GM19099 (cell line): ENCODE measurements at regions not wholly inside any gene's neighbourhood (a gene's known extent, or its start where the extent isn't known, plus 50 kb on each side); places are given as distances from the start of the nearest gene placed in this dataset.

ENCODE experiments used
- POLR2A ChIP-seq: IDR thresholded peaks from 3 replicates; pipeline ENCODE4 v1.6.1; 2011; ENCODE audit warnings: low read depth; ENCODE audit not compliant: insufficient read length; ENCODE audit errors: extremely low read depth

GRCh38 chr6:88513920-88514319 lies 347.8 kb upstream of the CNR1 start:
- TF ChIP-seq POLR2A: no peak

GRCh38 chr6:88513471-88513870 lies 347.3 kb upstream of the CNR1 start:
- TF ChIP-seq POLR2A: no peak

- TF ChIP-seq POLR2A: no peak
Observed at GRCh38 chr6:88512951-88513350, 346.8 kb upstream of the CNR1 start.

GRCh38 chr6:88502391-88502790 lies 336.2 kb upstream of the CNR1 start:
- no peak for TF ChIP-seq POLR2A

GRCh38 chr6:88499845-88500699 lies 333.9 kb upstream of the CNR1 start:
- TF ChIP-seq POLR2A: no peak

- no peak for TF ChIP-seq POLR2A
Observed at GRCh38 chr6:88499436-88499835, 333.3 kb upstream of the CNR1 start.

GRCh38 chr6:88494401-88495140 lies 328.4 kb upstream of the CNR1 start:
- peak; percentile 23 for TF ChIP-seq POLR2A

- no peak for TF ChIP-seq POLR2A
Observed at GRCh38 chr6:88493717-88494116, 327.6 kb upstream of the CNR1 start.

GRCh38 chr6:88492824-88493223 lies 326.7 kb upstream of the CNR1 start:
- TF ChIP-seq POLR2A: no peak

GRCh38 chr6:88492241-88492640 lies 326.1 kb upstream of the CNR1 start:
- no peak for TF ChIP-seq POLR2A

- no peak for TF ChIP-seq POLR2A
Observed at GRCh38 chr6:88491266-88491880, 325.2 kb upstream of the CNR1 start.

GRCh38 chr6:88490908-88491264 lies 324.7 kb upstream of the CNR1 start:
- no peak for TF ChIP-seq POLR2A

GRCh38 chr6:88490195-88490907 lies 324.2 kb upstream of the CNR1 start:
- TF ChIP-seq POLR2A: no peak

GRCh38 chr6:88483424-88483823 lies 317.3 kb upstream of the CNR1 start:
- TF ChIP-seq POLR2A: no peak

- no peak for TF ChIP-seq POLR2A
Observed at GRCh38 chr6:88482465-88482864, 316.3 kb upstream of the CNR1 start.

GRCh38 chr6:88481519-88481918 lies 315.4 kb upstream of the CNR1 start:
- TF ChIP-seq POLR2A: no peak

GRCh38 chr6:88480816-88481215 lies 314.7 kb upstream of the CNR1 start:
- TF ChIP-seq POLR2A: no peak
